22Rv1 (cell line): ENCODE measurements at regions not wholly inside any gene's neighbourhood (a gene's known extent, or its start where the extent isn't known, plus 50 kb on each side); places are given as distances from the start of the nearest gene placed in this dataset.

ENCODE experiments used
- ZFX ChIP-seq: fragments of 450-650 bp; IDR thresholded peaks from 2 replicates; pipeline ENCODE4 v1.6.1; 2017; ENCODE audit warnings: antibody characterized with exemption, borderline replicate concordance
- TF ChIP-seq, protein P1 (sequence below): fragments of 450-650 bp; IDR thresholded peaks from 2 replicates; pipeline ENCODE4 v1.5.1; 2017; ENCODE audit warnings: mild to moderate bottlenecking

DNA sequence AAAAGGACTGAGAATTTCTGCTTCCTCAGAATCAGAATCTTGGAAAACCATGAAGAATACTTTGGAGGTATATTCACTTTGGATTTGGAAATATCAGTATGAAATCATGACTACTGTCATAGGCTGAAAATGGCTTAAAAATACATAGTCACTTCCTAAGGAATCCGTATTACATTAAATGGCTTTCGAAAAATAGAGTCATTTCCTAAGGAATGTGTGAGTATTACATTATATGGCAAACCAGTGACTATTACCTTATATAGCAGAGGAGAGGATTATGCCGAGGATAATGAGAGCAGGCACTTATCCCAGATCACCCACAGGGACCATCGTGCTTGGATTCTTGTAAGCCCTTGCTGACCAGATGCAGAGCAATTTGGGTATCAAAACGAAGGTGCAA is 1471.8 kb downstream of the EFNB2 start:
- TF ChIP-seq, protein P1, sequence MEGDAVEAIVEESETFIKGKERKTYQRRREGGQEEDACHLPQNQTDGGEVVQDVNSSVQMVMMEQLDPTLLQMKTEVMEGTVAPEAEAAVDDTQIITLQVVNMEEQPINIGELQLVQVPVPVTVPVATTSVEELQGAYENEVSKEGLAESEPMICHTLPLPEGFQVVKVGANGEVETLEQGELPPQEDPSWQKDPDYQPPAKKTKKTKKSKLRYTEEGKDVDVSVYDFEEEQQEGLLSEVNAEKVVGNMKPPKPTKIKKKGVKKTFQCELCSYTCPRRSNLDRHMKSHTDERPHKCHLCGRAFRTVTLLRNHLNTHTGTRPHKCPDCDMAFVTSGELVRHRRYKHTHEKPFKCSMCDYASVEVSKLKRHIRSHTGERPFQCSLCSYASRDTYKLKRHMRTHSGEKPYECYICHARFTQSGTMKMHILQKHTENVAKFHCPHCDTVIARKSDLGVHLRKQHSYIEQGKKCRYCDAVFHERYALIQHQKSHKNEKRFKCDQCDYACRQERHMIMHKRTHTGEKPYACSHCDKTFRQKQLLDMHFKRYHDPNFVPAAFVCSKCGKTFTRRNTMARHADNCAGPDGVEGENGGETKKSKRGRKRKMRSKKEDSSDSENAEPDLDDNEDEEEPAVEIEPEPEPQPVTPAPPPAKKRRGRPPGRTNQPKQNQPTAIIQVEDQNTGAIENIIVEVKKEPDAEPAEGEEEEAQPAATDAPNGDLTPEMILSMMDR: no peak
- no peak for TF ChIP-seq ZFX
